ENCODE measurements at regions not wholly inside any gene's neighbourhood (a gene's known extent, or its start where the extent isn't known, plus 50 kb on each side); places are given as distances from the start of the nearest gene placed in this dataset.

DNA sequence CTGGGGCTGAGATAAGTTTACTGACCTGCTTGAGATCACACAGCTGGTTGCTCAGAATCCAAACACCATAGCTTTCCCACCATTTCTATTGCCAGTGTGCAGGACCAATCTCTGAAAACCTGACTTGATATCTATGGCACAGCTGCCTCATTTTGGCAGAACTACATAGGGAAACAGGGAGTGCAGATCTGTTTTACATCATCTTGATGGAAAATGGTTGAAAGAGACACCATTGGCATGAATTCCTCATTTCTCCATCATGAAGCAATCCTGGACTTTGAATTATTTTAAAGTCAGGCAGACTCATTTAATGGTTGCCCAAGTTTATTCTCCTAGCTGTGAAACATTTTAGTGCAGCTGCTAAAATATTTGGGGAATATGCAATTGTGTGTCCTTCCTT is 1628.2 kb upstream of the SLC10A2 start:
- no peak for DNase-seq (ENCODE audit: low read depth in 2 of 2)
- TF ChIP-seq, protein P1, sequence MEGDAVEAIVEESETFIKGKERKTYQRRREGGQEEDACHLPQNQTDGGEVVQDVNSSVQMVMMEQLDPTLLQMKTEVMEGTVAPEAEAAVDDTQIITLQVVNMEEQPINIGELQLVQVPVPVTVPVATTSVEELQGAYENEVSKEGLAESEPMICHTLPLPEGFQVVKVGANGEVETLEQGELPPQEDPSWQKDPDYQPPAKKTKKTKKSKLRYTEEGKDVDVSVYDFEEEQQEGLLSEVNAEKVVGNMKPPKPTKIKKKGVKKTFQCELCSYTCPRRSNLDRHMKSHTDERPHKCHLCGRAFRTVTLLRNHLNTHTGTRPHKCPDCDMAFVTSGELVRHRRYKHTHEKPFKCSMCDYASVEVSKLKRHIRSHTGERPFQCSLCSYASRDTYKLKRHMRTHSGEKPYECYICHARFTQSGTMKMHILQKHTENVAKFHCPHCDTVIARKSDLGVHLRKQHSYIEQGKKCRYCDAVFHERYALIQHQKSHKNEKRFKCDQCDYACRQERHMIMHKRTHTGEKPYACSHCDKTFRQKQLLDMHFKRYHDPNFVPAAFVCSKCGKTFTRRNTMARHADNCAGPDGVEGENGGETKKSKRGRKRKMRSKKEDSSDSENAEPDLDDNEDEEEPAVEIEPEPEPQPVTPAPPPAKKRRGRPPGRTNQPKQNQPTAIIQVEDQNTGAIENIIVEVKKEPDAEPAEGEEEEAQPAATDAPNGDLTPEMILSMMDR (IDR thresholded peaks at IDR 0.05; ENCODE audit: low read depth, low read length) = no peak

DNA sequence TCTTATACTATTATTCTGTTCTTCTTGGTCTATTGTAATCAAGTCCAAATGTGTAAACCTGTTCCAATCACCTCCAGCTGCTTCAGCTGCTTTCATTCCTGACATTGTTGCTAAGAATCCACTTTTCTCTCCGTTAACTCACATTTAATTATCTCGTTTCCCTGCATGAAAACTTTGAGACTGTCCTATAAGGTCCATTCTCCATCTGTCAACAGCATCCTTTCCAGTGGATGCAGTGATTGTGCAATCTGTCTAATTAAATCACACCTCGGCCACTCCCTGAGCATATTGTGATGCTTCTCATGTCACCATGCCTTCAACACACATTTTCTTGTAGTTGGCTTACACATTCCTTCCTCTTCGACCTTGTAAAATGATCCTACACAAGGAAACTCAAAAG is 1626.9 kb upstream of the SLC10A2 start:
- TF ChIP-seq, protein P1 (IDR thresholded peaks at IDR 0.05; ENCODE audit: low read depth, low read length) = no peak
- DNase-seq (ENCODE audit: low read depth in 2 of 2) = no peak
- no peak overlapping the region for H3K4me3 ChIP-seq (replicated peaks in 1 of 2; ENCODE audit: low read depth in 2 of 2, low read length in 2 of 2)

More for the DNA sequence above, 1628.2 kb upstream of the SLC10A2 start:
- no peak overlapping the region for H3K4me3 ChIP-seq (replicated peaks in 1 of 2; ENCODE audit: low read depth in 2 of 2, low read length in 2 of 2)

DNA sequence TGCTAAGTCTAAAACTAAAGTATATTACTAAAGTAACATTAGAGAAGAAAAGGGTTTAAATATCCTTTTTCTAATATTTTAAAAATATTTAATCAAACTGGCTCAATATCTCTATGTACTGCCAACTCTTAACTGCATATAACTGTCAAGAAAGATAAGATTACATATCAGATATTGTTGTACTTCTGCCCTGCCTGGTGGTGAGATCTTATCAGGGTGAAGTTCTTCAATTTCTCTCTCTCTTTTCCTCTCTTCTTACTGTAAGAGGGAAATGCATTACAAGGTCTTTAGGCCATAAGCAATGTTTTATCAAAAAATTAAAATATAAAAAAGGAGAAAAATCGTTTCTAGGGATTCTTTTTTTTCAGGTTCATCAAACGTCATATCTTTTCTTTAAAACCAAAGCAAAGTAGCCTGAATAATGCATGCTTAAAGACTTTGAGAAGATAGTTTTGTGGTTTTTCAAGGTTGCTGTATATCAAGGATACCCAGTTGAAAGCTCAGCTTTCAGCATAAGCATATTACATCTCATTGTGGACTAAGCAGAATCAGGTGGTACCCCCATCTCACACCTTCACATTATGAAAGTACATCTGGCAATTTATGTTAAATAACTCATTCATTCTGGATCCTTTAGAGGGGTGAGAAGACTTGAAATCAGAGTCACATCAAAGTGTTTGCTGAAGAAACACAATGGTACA is 1625.7 kb upstream of the SLC10A2 start:
- no peak overlapping the region for H3K4me3 ChIP-seq (replicated peaks in 1 of 2; ENCODE audit: low read depth in 2 of 2, low read length in 2 of 2)
- TF ChIP-seq, protein P1 (IDR thresholded peaks at IDR 0.05; ENCODE audit: low read depth, low read length) = no peak
- DNase-seq (ENCODE audit: low read depth in 2 of 2) = no peak

DNA sequence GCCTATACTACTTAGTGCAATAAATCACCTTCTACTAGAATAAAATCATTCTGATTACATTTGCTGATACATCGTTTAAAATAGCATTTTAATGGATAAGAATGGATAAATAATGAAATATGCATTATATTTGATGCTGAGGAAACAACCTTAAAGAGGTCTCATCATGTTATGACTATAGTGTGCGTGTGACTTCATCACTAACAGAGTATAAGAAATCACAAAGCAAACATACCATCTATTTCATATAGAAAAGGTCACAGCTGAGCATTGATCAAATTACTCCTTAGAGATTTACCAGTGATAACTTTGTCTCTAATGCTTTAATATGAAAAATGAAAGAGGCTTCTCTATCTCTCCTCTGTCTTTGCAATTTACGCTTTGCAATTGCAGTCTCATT is 1620.3 kb upstream of the SLC10A2 start:
- no peak for DNase-seq (ENCODE audit: low read depth in 2 of 2)
- TF ChIP-seq, protein P1 (IDR thresholded peaks at IDR 0.05; ENCODE audit: low read depth, low read length) = no peak
- no peak overlapping the region for H3K4me3 ChIP-seq (replicated peaks in 1 of 2; ENCODE audit: low read depth in 2 of 2, low read length in 2 of 2)

DNA sequence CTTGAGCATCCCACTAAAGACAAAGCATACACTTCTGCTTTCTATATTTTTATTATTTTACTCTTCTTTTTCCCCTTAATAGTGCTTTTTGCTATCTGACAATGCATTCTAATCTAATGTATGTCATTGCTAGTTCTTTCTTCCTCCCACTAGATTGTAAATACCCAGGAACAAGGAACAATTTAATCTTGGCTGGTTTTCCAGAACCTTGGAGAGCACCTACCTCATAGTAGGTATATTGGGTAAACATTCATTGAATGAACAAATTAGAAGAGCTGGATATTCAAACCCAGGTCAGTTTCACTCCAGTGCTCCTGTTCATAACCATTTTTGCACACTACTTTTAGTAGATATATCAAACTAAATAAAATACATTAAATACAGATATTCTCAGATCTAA is 1617.6 kb upstream of the SLC10A2 start:
- H3K4me3 ChIP-seq (replicated peaks in 1 of 2; ENCODE audit: low read depth in 2 of 2, low read length in 2 of 2) = no peak overlapping the region
- no peak for DNase-seq (ENCODE audit: low read depth in 2 of 2)
- TF ChIP-seq, protein P1 (IDR thresholded peaks at IDR 0.05; ENCODE audit: low read depth, low read length) = no peak

DNA sequence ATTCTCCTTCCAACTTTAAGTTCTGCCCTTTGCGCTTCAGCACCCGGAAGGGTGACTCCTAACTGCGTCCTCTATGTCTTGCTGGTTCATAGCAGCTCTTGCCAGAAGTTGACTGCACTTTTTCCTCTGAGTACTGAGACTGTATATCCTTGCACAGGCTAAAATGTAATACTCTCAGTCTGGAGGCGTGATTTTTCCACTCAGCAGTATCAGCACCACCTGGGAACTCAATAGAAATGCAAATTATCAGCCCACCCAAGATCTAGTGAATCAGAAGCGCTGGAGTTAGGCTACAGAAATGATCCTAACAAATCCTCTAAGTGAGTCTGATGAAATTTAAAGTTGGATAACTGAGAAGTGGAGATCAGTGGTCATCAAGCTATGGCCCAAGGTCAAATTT is 1611.9 kb upstream of the SLC10A2 start:
- TF ChIP-seq, protein P1 (IDR thresholded peaks at IDR 0.05; ENCODE audit: low read depth, low read length) = no peak
- no peak overlapping the region for H3K4me3 ChIP-seq (replicated peaks in 1 of 2; ENCODE audit: low read depth in 2 of 2, low read length in 2 of 2)
- no peak for DNase-seq (ENCODE audit: low read depth in 2 of 2)

DNA sequence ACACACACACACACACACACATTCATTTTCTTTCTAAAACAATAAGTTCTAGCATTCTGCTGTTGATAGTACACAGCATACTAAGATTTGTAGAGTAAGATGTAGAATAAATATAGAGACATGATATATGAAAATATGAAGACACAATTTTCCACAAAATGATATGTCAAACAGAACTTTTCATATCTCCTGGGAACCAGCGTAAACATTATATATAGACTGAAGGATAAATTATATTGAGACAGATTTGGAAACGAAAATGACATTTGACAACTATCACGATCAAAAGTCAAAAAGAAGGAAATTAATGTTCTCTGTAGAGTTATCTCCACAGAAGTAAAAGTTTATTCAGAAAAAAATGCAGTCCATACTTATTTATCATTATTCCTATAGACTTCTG is 1605.7 kb upstream of the SLC10A2 start:
- no peak overlapping the region for H3K4me3 ChIP-seq (replicated peaks in 1 of 2; ENCODE audit: low read depth in 2 of 2, low read length in 2 of 2)
- TF ChIP-seq, protein P1 (IDR thresholded peaks at IDR 0.05; ENCODE audit: low read depth, low read length) = no peak
- DNase-seq (ENCODE audit: low read depth in 2 of 2) = no peak
